WERI-Rb-1 (cell line): ENCODE measurements at regions not wholly inside any gene's neighbourhood (a gene's known extent, or its start where the extent isn't known, plus 50 kb on each side); places are given as distances from the start of the nearest gene placed in this dataset.

ENCODE experiments used
- DNase-seq: peaks from one replicate; pipeline ENCODE4 v3.0.0-alpha.2; 2020
- H3K27ac ChIP-seq: fragments of 250-450 bp; sonication (Bioruptor Pico); 2 replicates; pipeline ENCODE4 v1.5.1; 2020; ENCODE audit warnings: mild to moderate bottlenecking, moderate library complexity
- H3K27me3 ChIP-seq: fragments of 250-450 bp; sonication (Bioruptor Pico); 2 replicates; pipeline ENCODE4 v1.5.1; 2021; ENCODE audit warnings: mild to moderate bottlenecking, low read depth, moderate library complexity; ENCODE audit not compliant: insufficient read depth, severe bottlenecking
- H3K36me3 ChIP-seq: fragments of 250-450 bp; sonication (Bioruptor Pico); 2 replicates; pipeline ENCODE4 v1.5.1; 2020; ENCODE audit warnings: mild to moderate bottlenecking, moderate library complexity
- H3K4me3 ChIP-seq: 2 replicates; pipeline ENCODE4 v1.5.1; 2011; ENCODE audit warnings: low read depth, mild to moderate bottlenecking, control low read depth, low read length
- H3K9me3 ChIP-seq: fragments of 250-450 bp; sonication (Bioruptor Pico); 2 replicates; pipeline ENCODE4 v1.5.1; 2021; ENCODE audit warnings: mild to moderate bottlenecking, moderate library complexity; ENCODE audit not compliant: severe bottlenecking
- TF ChIP-seq, protein P1 (sequence below): IDR thresholded peaks from 2 replicates; pipeline ENCODE4 v1.5.1; 2011; ENCODE audit warnings: low read depth, mild to moderate bottlenecking, control low read depth, inconsistent platforms, low read length

DNA sequence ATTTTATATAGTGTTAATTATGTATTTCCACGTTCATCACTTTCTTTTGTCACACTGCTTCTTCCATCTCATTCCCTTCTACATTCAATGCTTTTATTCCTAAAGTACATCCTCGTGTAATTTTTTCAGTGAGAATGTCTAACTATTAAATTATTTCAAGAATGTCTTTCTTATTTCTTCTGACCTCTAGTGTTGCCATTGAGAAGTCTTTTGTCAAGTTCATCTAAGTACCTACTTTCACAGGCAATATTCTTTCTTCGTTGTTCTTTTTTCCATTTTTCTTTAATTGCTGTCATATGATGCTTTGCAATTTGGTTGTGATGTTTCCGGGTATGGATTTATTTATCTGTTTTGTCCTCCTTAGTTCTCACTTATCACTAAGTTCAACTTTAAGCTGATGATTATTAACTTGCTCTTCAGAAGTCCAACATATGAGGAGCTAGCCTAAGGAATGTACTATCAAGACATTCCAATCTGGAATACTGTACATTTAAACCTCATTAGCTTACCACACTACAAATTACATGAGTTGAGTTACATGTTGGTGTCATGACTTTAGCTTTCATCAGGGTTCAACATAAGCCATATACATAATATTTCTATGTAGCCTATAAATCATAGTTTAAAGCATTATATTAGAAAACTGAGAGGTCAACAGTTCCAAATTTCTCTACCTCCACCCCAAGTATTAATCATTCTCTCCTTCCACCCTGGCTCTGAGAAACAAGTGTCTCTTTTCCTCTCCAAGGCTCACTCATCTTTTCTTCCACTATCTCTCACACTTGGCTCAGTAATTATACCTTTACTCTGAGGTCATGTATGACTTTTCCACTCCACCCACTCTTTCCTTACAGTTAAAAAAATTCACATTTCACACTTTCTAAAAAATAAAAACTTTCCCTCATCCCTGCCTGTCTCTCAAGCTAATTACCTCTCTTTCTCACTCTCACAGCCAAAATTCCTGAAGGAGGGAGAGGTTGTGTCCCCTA, 81.5 kb downstream of the COX18 start:
- H3K4me3 ChIP-seq = no peak overlapping the region
- no peaks in the 10 kb centered on the region for H3K27me3 ChIP-seq
- no peaks in the 10 kb centered on the region for H3K36me3 ChIP-seq
- no peak overlapping the region for H3K27ac ChIP-seq
- DNase-seq = no peak
- no peaks in the 10 kb centered on the region for H3K9me3 ChIP-seq
- TF ChIP-seq, protein P1, sequence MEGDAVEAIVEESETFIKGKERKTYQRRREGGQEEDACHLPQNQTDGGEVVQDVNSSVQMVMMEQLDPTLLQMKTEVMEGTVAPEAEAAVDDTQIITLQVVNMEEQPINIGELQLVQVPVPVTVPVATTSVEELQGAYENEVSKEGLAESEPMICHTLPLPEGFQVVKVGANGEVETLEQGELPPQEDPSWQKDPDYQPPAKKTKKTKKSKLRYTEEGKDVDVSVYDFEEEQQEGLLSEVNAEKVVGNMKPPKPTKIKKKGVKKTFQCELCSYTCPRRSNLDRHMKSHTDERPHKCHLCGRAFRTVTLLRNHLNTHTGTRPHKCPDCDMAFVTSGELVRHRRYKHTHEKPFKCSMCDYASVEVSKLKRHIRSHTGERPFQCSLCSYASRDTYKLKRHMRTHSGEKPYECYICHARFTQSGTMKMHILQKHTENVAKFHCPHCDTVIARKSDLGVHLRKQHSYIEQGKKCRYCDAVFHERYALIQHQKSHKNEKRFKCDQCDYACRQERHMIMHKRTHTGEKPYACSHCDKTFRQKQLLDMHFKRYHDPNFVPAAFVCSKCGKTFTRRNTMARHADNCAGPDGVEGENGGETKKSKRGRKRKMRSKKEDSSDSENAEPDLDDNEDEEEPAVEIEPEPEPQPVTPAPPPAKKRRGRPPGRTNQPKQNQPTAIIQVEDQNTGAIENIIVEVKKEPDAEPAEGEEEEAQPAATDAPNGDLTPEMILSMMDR = no peak

DNA sequence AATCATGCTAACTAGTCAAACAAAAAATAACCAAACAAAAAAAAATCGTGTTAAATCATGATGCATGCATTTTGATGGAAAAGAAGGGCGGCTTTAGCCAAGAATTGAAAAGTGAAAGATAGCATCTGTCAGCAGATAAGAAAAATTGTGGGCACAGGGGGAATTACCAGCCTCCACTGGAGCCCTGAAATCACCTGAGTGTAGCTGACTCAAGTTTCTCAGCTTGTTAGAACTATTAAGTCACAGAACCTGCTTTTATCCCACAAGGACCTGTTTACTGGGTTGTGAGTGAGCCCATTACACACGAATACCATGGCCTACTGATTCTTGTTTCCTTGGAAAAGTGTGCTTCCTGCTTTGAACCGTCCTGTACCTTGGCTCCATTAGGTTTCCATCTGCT, 85.2 kb downstream of the COX18 start:
- DNase-seq = no peak
- Histone ChIP-seq H3K36me3 (no peaks in the 10 kb centered on the region), H3K4me3 (no peak overlapping the region), H3K27ac (no peak overlapping the region), H3K9me3 (no peaks in the 10 kb centered on the region), H3K27me3 (no peaks in the 10 kb centered on the region)
- TF ChIP-seq, protein P1 = no peak

DNA sequence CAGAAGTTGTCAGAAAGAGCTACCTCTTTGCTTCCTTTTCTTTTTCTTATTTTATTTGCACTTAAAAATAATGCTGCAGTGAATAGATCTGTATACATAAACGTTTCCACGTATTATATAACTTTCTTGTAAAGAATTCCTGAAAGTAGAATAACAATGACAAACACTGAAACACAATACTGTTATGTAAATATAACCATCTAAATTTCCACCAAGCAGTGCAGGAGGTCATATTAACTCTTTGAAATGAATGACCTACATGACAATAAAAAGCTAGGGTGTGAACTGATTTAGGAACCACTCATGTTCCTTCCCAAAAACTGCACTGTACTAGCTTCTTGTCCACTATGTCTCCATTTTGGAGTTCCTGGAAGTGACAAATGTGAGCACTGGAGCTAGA, 85.8 kb downstream of the COX18 start:
- Histone ChIP-seq H3K4me3 (no peak overlapping the region), H3K36me3 (no peaks in the 10 kb centered on the region), H3K27me3 (no peaks in the 10 kb centered on the region), H3K27ac (no peak overlapping the region), H3K9me3 (no peaks in the 10 kb centered on the region)
- TF ChIP-seq, protein P1 = no peak
- DNase-seq = no peak

DNA sequence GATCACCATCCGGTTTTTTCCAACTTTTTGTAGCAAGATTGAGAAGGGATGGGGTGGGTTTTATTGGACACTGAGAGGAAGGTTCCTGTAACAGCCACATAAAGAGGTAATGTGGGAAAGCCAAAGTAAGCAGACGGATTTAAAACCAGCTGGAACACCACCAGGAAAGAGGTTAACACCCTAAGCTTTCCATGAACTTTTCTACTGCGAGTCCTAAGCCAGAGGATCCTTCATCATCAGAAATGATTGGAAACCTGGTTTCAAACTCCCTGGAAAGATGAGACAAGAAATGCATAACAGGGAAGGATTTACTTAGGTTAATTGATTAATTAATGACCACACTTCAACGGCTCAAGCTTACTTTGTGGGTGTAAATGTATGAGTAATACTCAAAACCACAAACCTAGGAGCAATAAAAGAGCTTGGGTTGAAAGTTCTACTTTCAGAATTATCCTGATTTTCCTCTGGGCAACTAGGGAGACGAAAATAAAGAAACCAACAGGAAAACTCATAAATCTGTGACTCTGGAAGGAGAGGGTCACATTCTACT, 91.5 kb downstream of the COX18 start:
- Histone ChIP-seq H3K27me3 (no peaks in the 10 kb centered on the region), H3K4me3 (no peak overlapping the region), H3K36me3 (no peaks in the 10 kb centered on the region), H3K27ac (no peak overlapping the region), H3K9me3 (no peaks in the 10 kb centered on the region)
- TF ChIP-seq, protein P1 = no peak
- no peak for DNase-seq

DNA sequence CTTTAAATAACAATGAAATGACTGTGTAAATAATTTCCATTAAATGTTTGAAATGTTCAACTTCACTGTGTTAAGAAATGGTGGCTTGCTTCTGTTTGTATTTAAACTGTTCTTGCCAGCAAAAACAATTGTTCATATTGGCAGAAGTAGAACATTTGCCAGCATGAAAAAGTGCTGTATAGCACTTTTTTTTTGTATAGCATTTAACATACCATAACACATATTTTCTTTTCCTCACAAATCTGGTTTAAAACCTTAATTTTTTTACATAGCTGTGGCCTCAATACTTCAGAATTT, 94.1 kb downstream of the COX18 start:
- Histone ChIP-seq H3K9me3 (no peaks in the 10 kb centered on the region), H3K4me3 (no peak overlapping the region), H3K27me3 (no peaks in the 10 kb centered on the region), H3K27ac (no peak overlapping the region), H3K36me3 (no peaks in the 10 kb centered on the region)
- DNase-seq = no peak
- TF ChIP-seq, protein P1 = no peak
